ENCODE measurements at regions not wholly inside any gene's neighbourhood (a gene's known extent, or its start where the extent isn't known, plus 50 kb on each side); places are given as distances from the start of the nearest gene placed in this dataset.

DNA sequence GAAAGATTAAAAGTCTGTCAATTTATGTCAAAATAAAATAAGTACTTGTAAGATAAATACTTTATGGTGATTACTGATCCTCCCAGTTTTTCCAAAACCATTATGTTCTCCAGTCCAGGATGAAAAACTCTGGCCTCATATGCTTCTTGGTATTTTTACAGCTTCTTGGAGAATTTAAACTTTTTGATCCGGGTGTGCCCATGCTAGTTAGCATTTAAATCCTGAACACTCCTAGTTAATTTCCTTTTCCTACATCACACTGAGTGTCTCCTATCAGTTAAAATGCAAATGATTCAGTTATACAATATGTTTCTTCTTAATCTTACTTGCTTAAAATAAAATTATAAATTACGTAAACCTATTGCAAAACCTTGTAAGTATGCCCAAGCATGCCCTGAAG, 499.9 kb upstream of the SLITRK6 start:
- Mint-ChIP-seq H3K27ac (no peak overlapping the region), H3K4me3 (no peak overlapping the region), H3K36me3 (no peaks in the 10 kb centered on the region), H3K4me1 (peaks cover 4% of the 10 kb centered on the region; the same call in 1 of the 2 replicates), H3K27me3 (ENCODE audit: low read depth) (no peaks in the 10 kb centered on the region), H3K9me3 (no peaks in the 10 kb centered on the region)
- ChIA-PET CTCF (no interaction called here), POLR2A (no interaction called here)
- TF ChIP-seq TP53 (CRISPR knock-in tag; IDR thresholded peaks at IDR 0.05) (no peak), ZNF423 (CRISPR knock-in tag; IDR thresholded peaks at IDR 0.05) (no peak), NR1H2 (CRISPR knock-in tag; IDR thresholded peaks at IDR 0.05) (no peak), IRF2 (CRISPR knock-in tag; IDR thresholded peaks at IDR 0.05; ENCODE audit: borderline replicate concordance, low read depth) (no peak), ZBTB43 (CRISPR knock-in tag; IDR thresholded peaks at IDR 0.05) (no peak), GABPB1 (CRISPR knock-in tag; IDR thresholded peaks at IDR 0.05) (no peak), ZSCAN18 (CRISPR knock-in tag; IDR thresholded peaks at IDR 0.05) (no peak), STAT6 (CRISPR knock-in tag; conservative IDR thresholded peaks at IDR 0.05; ENCODE audit: low read depth) (no peak), SOX15 (CRISPR knock-in tag; IDR thresholded peaks at IDR 0.05) (no peak), MXD4 (CRISPR knock-in tag; IDR thresholded peaks at IDR 0.05; ENCODE audit: borderline replicate concordance) (no peak), FOXJ3 (CRISPR knock-in tag; IDR thresholded peaks at IDR 0.05; ENCODE audit: borderline replicate concordance) (no peak), ZNF425 (CRISPR knock-in tag; conservative IDR thresholded peaks at IDR 0.05) (no peak), CBFB (CRISPR knock-in tag; IDR thresholded peaks at IDR 0.05; ENCODE audit: low read depth) (no peak), MYBL2 (CRISPR knock-in tag; IDR thresholded peaks at IDR 0.05) (no peak), ZBTB21 (CRISPR knock-in tag; IDR thresholded peaks at IDR 0.05; ENCODE audit: borderline replicate concordance) (no peak)
- TF ChIP-seq, protein P1, sequence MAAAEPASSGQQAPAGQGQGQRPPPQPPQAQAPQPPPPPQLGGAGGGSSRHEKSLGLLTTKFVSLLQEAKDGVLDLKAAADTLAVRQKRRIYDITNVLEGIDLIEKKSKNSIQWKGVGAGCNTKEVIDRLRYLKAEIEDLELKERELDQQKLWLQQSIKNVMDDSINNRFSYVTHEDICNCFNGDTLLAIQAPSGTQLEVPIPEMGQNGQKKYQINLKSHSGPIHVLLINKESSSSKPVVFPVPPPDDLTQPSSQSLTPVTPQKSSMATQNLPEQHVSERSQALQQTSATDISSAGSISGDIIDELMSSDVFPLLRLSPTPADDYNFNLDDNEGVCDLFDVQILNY (CRISPR knock-in tag; IDR thresholded peaks at IDR 0.05) = no peak
- no peak for DNase-seq (ENCODE audit: low spot score)
- ATAC-seq = no peak

DNA sequence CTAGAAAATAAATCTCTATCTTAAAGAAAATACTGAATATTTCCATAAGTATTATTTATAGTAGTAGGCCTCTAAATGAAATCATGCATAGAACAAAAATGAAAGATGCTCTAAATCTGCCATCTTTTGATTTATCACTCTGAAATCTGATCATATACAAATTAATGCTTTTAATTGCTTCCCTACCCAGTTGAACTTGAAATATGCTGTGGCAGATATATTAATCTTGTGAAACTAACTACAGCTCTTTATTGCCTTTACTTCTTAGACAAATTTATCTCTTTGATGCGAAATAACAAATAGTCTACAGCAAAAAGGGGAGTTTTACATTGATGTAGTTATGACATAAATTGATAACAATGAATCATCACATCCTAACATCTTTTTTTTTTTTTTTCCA, 510.7 kb upstream of the SLITRK6 start:
- POLR2A ChIA-PET = no interaction called here
- no peak overlapping the region for H3K27ac Mint-ChIP-seq
- H3K4me3 Mint-ChIP-seq = no peak overlapping the region
- H3K4me1 Mint-ChIP-seq = no peaks in the 10 kb centered on the region
- ATAC-seq = no peak
- no peaks in the 10 kb centered on the region for H3K9me3 Mint-ChIP-seq
- CTCF ChIA-PET = no interaction called here
- H3K36me3 Mint-ChIP-seq = no peaks in the 10 kb centered on the region
- DNase-seq (ENCODE audit: low spot score) = no peak
- TF ChIP-seq RORB (CRISPR knock-in tag; IDR thresholded peaks at IDR 0.05) = no peak
- TF ChIP-seq STAT6 (CRISPR knock-in tag; conservative IDR thresholded peaks at IDR 0.05; ENCODE audit: low read depth) = no peak
- no peak for TF ChIP-seq ATF1 (CRISPR knock-in tag; IDR thresholded peaks at IDR 0.05)
- TF ChIP-seq, protein P2, sequence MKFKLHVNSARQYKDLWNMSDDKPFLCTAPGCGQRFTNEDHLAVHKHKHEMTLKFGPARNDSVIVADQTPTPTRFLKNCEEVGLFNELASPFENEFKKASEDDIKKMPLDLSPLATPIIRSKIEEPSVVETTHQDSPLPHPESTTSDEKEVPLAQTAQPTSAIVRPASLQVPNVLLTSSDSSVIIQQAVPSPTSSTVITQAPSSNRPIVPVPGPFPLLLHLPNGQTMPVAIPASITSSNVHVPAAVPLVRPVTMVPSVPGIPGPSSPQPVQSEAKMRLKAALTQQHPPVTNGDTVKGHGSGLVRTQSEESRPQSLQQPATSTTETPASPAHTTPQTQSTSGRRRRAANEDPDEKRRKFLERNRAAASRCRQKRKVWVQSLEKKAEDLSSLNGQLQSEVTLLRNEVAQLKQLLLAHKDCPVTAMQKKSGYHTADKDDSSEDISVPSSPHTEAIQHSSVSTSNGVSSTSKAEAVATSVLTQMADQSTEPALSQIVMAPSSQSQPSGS (CRISPR knock-in tag; IDR thresholded peaks at IDR 0.05; ENCODE audit: borderline replicate concordance, low read depth) = no peak
- TF ChIP-seq SMAD4 (CRISPR knock-in tag; IDR thresholded peaks at IDR 0.05) = no peak
- TF ChIP-seq ZNF263 (CRISPR knock-in tag; IDR thresholded peaks at IDR 0.05; ENCODE audit: low read depth) = no peak
- no peak for TF ChIP-seq HMGA2 (CRISPR knock-in tag; IDR thresholded peaks at IDR 0.05)
- TF ChIP-seq NR3C1 (CRISPR knock-in tag; conservative IDR thresholded peaks at IDR 0.05; ENCODE audit: low read depth) = no peak
- no peak for TF ChIP-seq ZNF396 (CRISPR knock-in tag; IDR thresholded peaks at IDR 0.05; ENCODE audit: borderline replicate concordance)
- no peaks in the 10 kb centered on the region for H3K27me3 Mint-ChIP-seq (ENCODE audit: low read depth)

Measured in WTC11 (cell line).